Upper lobe of right lung (tissue), 1 donor: ENCODE measurements at regions not wholly inside any gene's neighbourhood (a gene's known extent, or its start where the extent isn't known, plus 50 kb on each side); places are given as distances from the start of the nearest gene placed in this dataset.

Experiments used
- ATAC-seq: fragments of 200-7000 bp; cut with Tn5 transposase; one replicate; pipeline ENCODE4 v1.9.1; 2020; ENCODE audit warnings: mild to moderate bottlenecking, moderate library complexity
- DNase-seq: peaks from one replicate; pipeline ENCODE4 v3.0.0-alpha.2; 2020
- H3K27ac ChIP-seq: fragments of 200-600 bp; one replicate; pipeline ENCODE4 v1.8.0; 2022
- H3K27me3 ChIP-seq: fragments of 200-600 bp; one replicate; pipeline ENCODE4 v1.8.0; 2022; ENCODE audit warnings: mild to moderate bottlenecking
- H3K36me3 ChIP-seq: fragments of 200-600 bp; one replicate; pipeline ENCODE4 v1.8.0; 2022
- H3K4me1 ChIP-seq: fragments of 200-600 bp; one replicate; pipeline ENCODE4 v1.8.0; 2022
- H3K4me3 ChIP-seq: fragments of 200-600 bp; one replicate; pipeline ENCODE4 v1.8.0; 2022; ENCODE audit warnings: mild to moderate bottlenecking
- H3K9me3 ChIP-seq: fragments of 200-600 bp; one replicate; pipeline ENCODE4 v1.8.0; 2022
- CTCF ChIP-seq: fragments of 200-600 bp; IDR thresholded peaks from one replicate; pipeline ENCODE4 v1.8.0; 2022; ENCODE audit warnings: antibody characterized with exemption
- intact Hi-C: fragments of 100-400 bp; cut with DNase I; formaldehyde crosslinking; loops from one replicate; pipeline ENCODE4 v1.11.0; 2022
- donor health status: DM: no; HTN: yes; CAD: no; lungs with severe emphysema.

GRCh38 chr5:115355767-115356381 is 59.4 kb upstream of the CCDC112 start:
- no peaks in the 10 kb centered on the region for H3K9me3 ChIP-seq
- H3K27me3 ChIP-seq, result no peaks in the 10 kb centered on the region
- no peak overlapping the region for H3K27ac ChIP-seq
- H3K4me3 ChIP-seq, result no peak overlapping the region
- DNase-seq (no peak), ATAC-seq (no peak)
- TF ChIP-seq CTCF, result no peak
- H3K4me1 ChIP-seq, result no peaks in the 10 kb centered on the region
- intact Hi-C loops, result no loop called here
- H3K36me3 ChIP-seq, result no peaks in the 10 kb centered on the region

- no peak for ATAC-seq
Measured at GRCh38 chr5:115355095-115355494, 58.6 kb upstream of the CCDC112 start.

GRCh38 chr5:115354246-115354645 is 57.8 kb upstream of the CCDC112 start:
- no peak for ATAC-seq
- Histone ChIP-seq H3K9me3 (no peaks in the 10 kb centered on the region), H3K36me3 (no peaks in the 10 kb centered on the region), H3K4me3 (no peak overlapping the region), H3K27me3 (no peaks in the 10 kb centered on the region), H3K4me1 (no peaks in the 10 kb centered on the region), H3K27ac (no peak overlapping the region)
- TF ChIP-seq CTCF, result no peak
- DNase-seq, result no peak
- intact Hi-C loops, result no loop called here

More at GRCh38 chr5:115355095-115355494, 58.6 kb upstream of the CCDC112 start:
- Histone ChIP-seq H3K27ac (no peak overlapping the region), H3K4me3 (no peak overlapping the region), H3K9me3 (no peaks in the 10 kb centered on the region), H3K36me3 (no peaks in the 10 kb centered on the region), H3K4me1 (no peaks in the 10 kb centered on the region), H3K27me3 (no peaks in the 10 kb centered on the region)
- intact Hi-C loops, result no loop called here
- DNase-seq, result no peak
- no peak for TF ChIP-seq CTCF

GRCh38 chr5:115352571-115352970 is 56.1 kb upstream of the CCDC112 start:
- TF ChIP-seq CTCF, result no peak
- no peaks in the 10 kb centered on the region for H3K27me3 ChIP-seq
- H3K27ac ChIP-seq, result no peak overlapping the region
- no peaks in the 10 kb centered on the region for H3K36me3 ChIP-seq
- intact Hi-C loops, result no loop called here
- no peaks in the 10 kb centered on the region for H3K4me1 ChIP-seq
- no peak for DNase-seq
- no peaks in the 10 kb centered on the region for H3K9me3 ChIP-seq
- H3K4me3 ChIP-seq, result no peak overlapping the region
- ATAC-seq, result no peak

- H3K27me3 ChIP-seq, result no peaks in the 10 kb centered on the region
- TF ChIP-seq CTCF, result no peak
- intact Hi-C loops, result no loop called here
- no peaks in the 10 kb centered on the region for H3K36me3 ChIP-seq
- H3K9me3 ChIP-seq, result no peaks in the 10 kb centered on the region
- no peak for DNase-seq
- ATAC-seq, result no peak
- no peak overlapping the region for H3K4me3 ChIP-seq
- no peaks in the 10 kb centered on the region for H3K4me1 ChIP-seq
- no peak overlapping the region for H3K27ac ChIP-seq
Measured at GRCh38 chr5:115351356-115352195, 55.1 kb upstream of the CCDC112 start.
